WTC11 (cell line): ENCODE measurements at regions not wholly inside any gene's neighbourhood (a gene's known extent, or its start where the extent isn't known, plus 50 kb on each side); places are given as distances from the start of the nearest gene placed in this dataset.

Experiments used
- ATAC-seq: fragments of 200-7000 bp; cut with Tn5 transposase; 2 replicates; pipeline ENCODE4 v1.10.0; 2021; ENCODE audit warnings: mild to moderate bottlenecking, moderate library complexity
- CTCF ChIA-PET: fragments of 300-600 bp; sonication (Branson Sonifier 250); formaldehyde crosslinking; loops from one replicate; lab custom pipeline; 2021; ENCODE audit warnings: antibody characterized with exemption; lab: Charles Lee
- POLR2A ChIA-PET: fragments of 350-600 bp; sonication (Branson Sonifier 250); formaldehyde crosslinking; loops from one replicate; lab custom pipeline; 2021; ENCODE audit warnings: antibody characterized with exemption; lab: Charles Lee
- DNase-seq: peaks from one replicate; pipeline ENCODE4 v3.0.0; 2021; ENCODE audit warnings: low spot score
- H3K27ac Mint-ChIP-seq: 2 replicates; pipeline ENCODE4 v1.8.0; 2021; ENCODE audit warnings: mixed read lengths
- H3K27me3 Mint-ChIP-seq: 2 replicates; pipeline ENCODE4 v1.8.0; 2021; ENCODE audit warnings: low read depth, mild to moderate bottlenecking, moderate library complexity, mixed read lengths
- H3K36me3 Mint-ChIP-seq: 2 replicates; pipeline ENCODE4 v1.8.0; 2021; ENCODE audit warnings: mixed read lengths
- H3K4me1 Mint-ChIP-seq: 2 replicates; pipeline ENCODE4 v1.8.0; 2022; ENCODE audit warnings: mixed read lengths
- H3K4me3 Mint-ChIP-seq: 2 replicates; pipeline ENCODE4 v1.8.0; 2021; ENCODE audit warnings: mild to moderate bottlenecking, moderate library complexity, mixed read lengths
- H3K9me3 Mint-ChIP-seq: 2 replicates; pipeline ENCODE4 v1.8.0; 2021; ENCODE audit warnings: mixed read lengths
- CTCF ChIP-seq: fragments of 200-600 bp; IDR thresholded peaks from 2 replicates; pipeline ENCODE4 v1.8.0; 2022; ENCODE audit warnings: antibody characterized with exemption
- ERG ChIP-seq: fragments of 250-450 bp; sonication (Bioruptor Pico); IDR thresholded peaks from 2 replicates; pipeline ENCODE4 v1.8.0; 2021; ENCODE audit warnings: mild to moderate bottlenecking
- MLX ChIP-seq: sonication (generic); formaldehyde crosslinking; IDR thresholded peaks from 2 replicates; pipeline ENCODE4 v1.8.1; 2023; ENCODE audit warnings: mild to moderate bottlenecking, missing genetic modification reagents, moderate library complexity
- NFYB ChIP-seq: sonication (generic); formaldehyde crosslinking; conservative IDR thresholded peaks from 2 replicates; pipeline ENCODE4 v1.8.0; 2022; ENCODE audit warnings: low read depth, missing genetic modification reagents
- NR2C2 ChIP-seq: sonication (generic); formaldehyde crosslinking; IDR thresholded peaks from 2 replicates; pipeline ENCODE4 v1.8.0; 2022; ENCODE audit warnings: mild to moderate bottlenecking, missing genetic modification reagents
- RORB ChIP-seq: fragments of 250-450 bp; sonication (Bioruptor Pico); IDR thresholded peaks from 2 replicates; pipeline ENCODE4 v1.9.0; 2021; ENCODE audit warnings: mild to moderate bottlenecking
- SMAD3 ChIP-seq: sonication (generic); formaldehyde crosslinking; IDR thresholded peaks from 2 replicates; pipeline ENCODE4 v1.8.0; 2022; ENCODE audit warnings: missing genetic modification reagents, mild to moderate bottlenecking, borderline replicate concordance
- SP1 ChIP-seq: sonication (generic); formaldehyde crosslinking; conservative IDR thresholded peaks from 2 replicates; pipeline ENCODE4 v1.8.1; 2022; ENCODE audit warnings: missing genetic modification reagents
- TEAD4 ChIP-seq: sonication (generic); formaldehyde crosslinking; IDR thresholded peaks from 2 replicates; pipeline ENCODE4 v1.8.0; 2022; ENCODE audit warnings: mild to moderate bottlenecking, missing genetic modification reagents
- TP53 ChIP-seq: sonication (generic); formaldehyde crosslinking; IDR thresholded peaks from 2 replicates; pipeline ENCODE4 v1.8.1; 2023; ENCODE audit warnings: mild to moderate bottlenecking, missing genetic modification reagents
- ZNF121 ChIP-seq: sonication (generic); formaldehyde crosslinking; IDR thresholded peaks from 2 replicates; pipeline ENCODE4 v1.8.0; 2023; ENCODE audit warnings: missing genetic modification reagents
- ZNF263 ChIP-seq: sonication (generic); formaldehyde crosslinking; IDR thresholded peaks from 2 replicates; pipeline ENCODE4 v1.8.1; 2022; ENCODE audit warnings: low read depth, mild to moderate bottlenecking, moderate library complexity, missing genetic modification reagents
- ZNF423 ChIP-seq: fragments of 250-450 bp; sonication (Bioruptor Pico); IDR thresholded peaks from 2 replicates; pipeline ENCODE4 v2.1.2; 2022; ENCODE audit warnings: mild to moderate bottlenecking, moderate library complexity
- ZSCAN18 ChIP-seq: fragments of 250-450 bp; sonication (Bioruptor Pico); IDR thresholded peaks from 2 replicates; pipeline ENCODE4 v2.1.2; 2022; ENCODE audit warnings: mild to moderate bottlenecking, moderate library complexity
- TF ChIP-seq, protein P1 (sequence below): sonication (generic); formaldehyde crosslinking; IDR thresholded peaks from 2 replicates; pipeline ENCODE4 v1.8.1; 2022; ENCODE audit warnings: mild to moderate bottlenecking, moderate library complexity, missing genetic modification reagents
- TF ChIP-seq, protein P2 (sequence below): sonication (generic); formaldehyde crosslinking; IDR thresholded peaks from 2 replicates; pipeline ENCODE4 v1.8.0; 2023; ENCODE audit warnings: missing genetic modification reagents
- TF ChIP-seq, protein P3 (sequence below): fragments of 250-450 bp; sonication (Bioruptor Pico); conservative IDR thresholded peaks from 2 replicates; pipeline ENCODE4 v1.9.0; 2021; ENCODE audit warnings: mild to moderate bottlenecking
- TF ChIP-seq, protein P4 (sequence below): sonication (generic); formaldehyde crosslinking; IDR thresholded peaks from 2 replicates; pipeline ENCODE4 v1.8.1; 2022; ENCODE audit warnings: low read depth, missing genetic modification reagents, borderline replicate concordance

GRCh38 chr16:73796241-73796640, 500.4 kb upstream of the PSMD7 start:
- Mint-ChIP-seq H3K27ac (no peak overlapping the region), H3K9me3 (no peaks in the 10 kb centered on the region)
- TF ChIP-seq, protein P1, sequence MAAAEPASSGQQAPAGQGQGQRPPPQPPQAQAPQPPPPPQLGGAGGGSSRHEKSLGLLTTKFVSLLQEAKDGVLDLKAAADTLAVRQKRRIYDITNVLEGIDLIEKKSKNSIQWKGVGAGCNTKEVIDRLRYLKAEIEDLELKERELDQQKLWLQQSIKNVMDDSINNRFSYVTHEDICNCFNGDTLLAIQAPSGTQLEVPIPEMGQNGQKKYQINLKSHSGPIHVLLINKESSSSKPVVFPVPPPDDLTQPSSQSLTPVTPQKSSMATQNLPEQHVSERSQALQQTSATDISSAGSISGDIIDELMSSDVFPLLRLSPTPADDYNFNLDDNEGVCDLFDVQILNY (CRISPR knock-in tag), result no peak
- TF ChIP-seq ERG (CRISPR knock-in tag) (no peak), MLX (CRISPR knock-in tag) (no peak), RORB (CRISPR knock-in tag) (no peak), ZNF263 (CRISPR knock-in tag) (no peak), NR2C2 (CRISPR knock-in tag) (no peak)
- TF ChIP-seq, protein P2, sequence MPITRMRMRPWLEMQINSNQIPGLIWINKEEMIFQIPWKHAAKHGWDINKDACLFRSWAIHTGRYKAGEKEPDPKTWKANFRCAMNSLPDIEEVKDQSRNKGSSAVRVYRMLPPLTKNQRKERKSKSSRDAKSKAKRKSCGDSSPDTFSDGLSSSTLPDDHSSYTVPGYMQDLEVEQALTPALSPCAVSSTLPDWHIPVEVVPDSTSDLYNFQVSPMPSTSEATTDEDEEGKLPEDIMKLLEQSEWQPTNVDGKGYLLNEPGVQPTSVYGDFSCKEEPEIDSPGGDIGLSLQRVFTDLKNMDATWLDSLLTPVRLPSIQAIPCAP (CRISPR knock-in tag), result no peak
- TF ChIP-seq, protein P3, sequence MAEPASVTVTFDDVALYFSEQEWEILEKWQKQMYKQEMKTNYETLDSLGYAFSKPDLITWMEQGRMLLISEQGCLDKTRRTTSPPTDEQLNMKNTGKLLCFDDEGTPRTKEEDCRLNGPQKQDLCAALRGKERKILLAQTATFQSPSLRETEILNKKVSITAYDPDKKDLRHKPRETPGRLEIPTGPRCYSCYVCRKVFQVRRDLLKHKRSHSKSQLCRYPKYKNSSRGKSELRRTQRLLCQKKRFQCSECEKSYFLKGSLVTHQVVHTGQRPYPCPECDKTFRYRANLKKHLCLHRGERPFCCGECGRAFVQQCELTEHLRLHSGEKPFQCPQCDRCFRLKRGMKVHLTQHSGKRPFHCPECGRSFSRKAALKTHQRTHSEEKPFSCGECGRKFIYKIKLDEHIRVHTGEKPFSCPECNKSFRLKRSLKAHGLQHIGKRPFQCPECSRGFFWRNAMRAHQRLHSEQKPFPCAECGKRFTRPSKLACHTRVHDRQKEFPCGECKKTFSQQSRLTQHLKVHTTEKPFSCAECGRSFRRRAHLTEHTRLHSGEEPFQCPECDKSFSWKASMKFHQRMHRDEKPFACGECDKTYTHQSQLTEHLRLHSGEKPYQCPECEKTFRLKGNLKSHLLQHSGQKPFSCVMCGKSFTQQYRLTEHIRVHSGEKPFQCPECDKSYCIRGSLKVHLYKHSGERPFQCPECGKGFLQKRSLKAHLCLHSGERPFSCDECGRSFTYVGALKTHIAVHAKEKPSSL (CRISPR knock-in tag), result no peak
- TF ChIP-seq, all 79 proteins: peak for 0
- Mint-ChIP-seq H3K4me1 (peaks cover 4% of the 10 kb centered on the region; the same call in 1 of the 2 replicates), H3K4me3 (no peak overlapping the region), H3K27me3 (no peaks in the 10 kb centered on the region), H3K36me3 (no peaks in the 10 kb centered on the region)
- ChIA-PET POLR2A (no interaction called here), CTCF (interaction anchor here (1.0 kb wide), 1 partner anchor 14 kb away, joined by 3 read pairs; no protein-coding TSS in a partner anchor)
- DNase-seq, result no peak
- ATAC-seq, result no peak

DNA sequence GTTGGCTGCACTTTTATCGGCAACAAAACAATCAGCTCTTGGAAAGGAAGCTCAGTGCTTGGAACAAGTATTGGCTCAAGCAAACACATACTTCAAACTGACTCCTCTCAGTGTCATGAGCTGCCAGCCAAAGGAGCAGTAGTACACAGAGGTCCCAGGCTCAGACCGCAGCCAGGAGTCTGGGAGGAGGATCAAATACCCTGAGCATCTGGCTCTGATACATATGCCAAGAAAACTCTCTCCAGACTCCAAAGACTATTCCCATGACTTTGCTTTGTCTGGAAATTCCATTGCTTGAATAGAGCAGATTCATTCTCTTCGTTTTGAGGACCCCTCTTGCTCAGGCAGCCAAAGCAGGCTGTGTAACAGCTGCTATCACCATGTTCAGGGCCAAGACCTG, 501.6 kb upstream of the PSMD7 start:
- ATAC-seq (no peak), DNase-seq (no peak)
- ChIA-PET CTCF (no interaction called here), POLR2A (no interaction called here)
- Mint-ChIP-seq H3K36me3 (no peaks in the 10 kb centered on the region), H3K4me1 (0 out of 2 replicates have a peak, but pooled peaks cover 4% of the 10 kb centered on the region), H3K9me3 (no peaks in the 10 kb centered on the region), H3K27ac (no peak overlapping the region), H3K4me3 (no peak overlapping the region), H3K27me3 (no peaks in the 10 kb centered on the region)
- TF ChIP-seq SP1, result no peak
- TF ChIP-seq ZNF423 (CRISPR knock-in tag), result no peak
- no peak for TF ChIP-seq MLX (CRISPR knock-in tag)
- TF ChIP-seq, protein P4, sequence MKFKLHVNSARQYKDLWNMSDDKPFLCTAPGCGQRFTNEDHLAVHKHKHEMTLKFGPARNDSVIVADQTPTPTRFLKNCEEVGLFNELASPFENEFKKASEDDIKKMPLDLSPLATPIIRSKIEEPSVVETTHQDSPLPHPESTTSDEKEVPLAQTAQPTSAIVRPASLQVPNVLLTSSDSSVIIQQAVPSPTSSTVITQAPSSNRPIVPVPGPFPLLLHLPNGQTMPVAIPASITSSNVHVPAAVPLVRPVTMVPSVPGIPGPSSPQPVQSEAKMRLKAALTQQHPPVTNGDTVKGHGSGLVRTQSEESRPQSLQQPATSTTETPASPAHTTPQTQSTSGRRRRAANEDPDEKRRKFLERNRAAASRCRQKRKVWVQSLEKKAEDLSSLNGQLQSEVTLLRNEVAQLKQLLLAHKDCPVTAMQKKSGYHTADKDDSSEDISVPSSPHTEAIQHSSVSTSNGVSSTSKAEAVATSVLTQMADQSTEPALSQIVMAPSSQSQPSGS, result no peak
- TF ChIP-seq SMAD3 (CRISPR knock-in tag), result no peak
- TF ChIP-seq, protein P3 (CRISPR knock-in tag), result no peak
- no peak for TF ChIP-seq NFYB (CRISPR knock-in tag)
- no peak for TF ChIP-seq RORB (CRISPR knock-in tag)
- no peak for TF ChIP-seq CTCF
- no peak for TF ChIP-seq TEAD4 (CRISPR knock-in tag)
- TF ChIP-seq TP53, result no peak
- no peak for TF ChIP-seq ZSCAN18 (CRISPR knock-in tag)
- TF ChIP-seq ZNF121 (CRISPR knock-in tag), result no peak
